ENCODE measurements at regions not wholly inside any gene's neighbourhood (a gene's known extent, or its start where the extent isn't known, plus 50 kb on each side); places are given as distances from the start of the nearest gene placed in this dataset.

GRCh38 chr17:71948703-71949422 lies 172.0 kb upstream of the SOX9 start:
- in situ Hi-C loops (cut with HindIII; ENCODE audit: low pct_ligation_motif_present, low pct_unique_long_range_greater_than_20kb, low sequenced_read_pairs): no loop called here
- DNase-seq: no peak

- in situ Hi-C loops (cut with HindIII; ENCODE audit: low pct_ligation_motif_present, low pct_unique_long_range_greater_than_20kb, low sequenced_read_pairs): no loop called here
- peak; percentile 25 for DNase-seq
These were observed 161.7 kb upstream of the SOX9 start for GRCh38 chr17:71959154-71959553.

GRCh38 chr17:71963351-71963750 lies 157.5 kb upstream of the SOX9 start:
- in situ Hi-C loops (cut with HindIII; ENCODE audit: low pct_ligation_motif_present, low pct_unique_long_range_greater_than_20kb, low sequenced_read_pairs): no loop called here

GRCh38 chr17:71963791-71964190 lies 157.0 kb upstream of the SOX9 start:
- in situ Hi-C loops (cut with HindIII; ENCODE audit: low pct_ligation_motif_present, low pct_unique_long_range_greater_than_20kb, low sequenced_read_pairs): no loop called here
- no peak for DNase-seq

More at GRCh38 chr17:71963351-71963750, 157.5 kb upstream of the SOX9 start:
- DNase-seq: no peak

- in situ Hi-C loops (cut with HindIII; ENCODE audit: low pct_ligation_motif_present, low pct_unique_long_range_greater_than_20kb, low sequenced_read_pairs): no loop called here
These were observed 156.3 kb upstream of the SOX9 start for GRCh38 chr17:71964559-71964958.

GRCh38 chr17:71966055-71966454 lies 154.8 kb upstream of the SOX9 start:
- DNase-seq: no peak
- in situ Hi-C loops (cut with HindIII; ENCODE audit: low pct_ligation_motif_present, low pct_unique_long_range_greater_than_20kb, low sequenced_read_pairs): no loop called here

More at GRCh38 chr17:71964559-71964958, 156.3 kb upstream of the SOX9 start:
- DNase-seq: no peak

- in situ Hi-C loops (cut with HindIII; ENCODE audit: low pct_ligation_motif_present, low pct_unique_long_range_greater_than_20kb, low sequenced_read_pairs): no loop called here
- DNase-seq: no peak
These were observed 154.1 kb upstream of the SOX9 start for GRCh38 chr17:71966459-71967313.

GRCh38 chr17:71969500-71969899 lies 151.3 kb upstream of the SOX9 start:
- DNase-seq: no peak
- in situ Hi-C loops (cut with HindIII; ENCODE audit: low pct_ligation_motif_present, low pct_unique_long_range_greater_than_20kb, low sequenced_read_pairs): no loop called here

- DNase-seq: no peak
- in situ Hi-C loops (cut with HindIII; ENCODE audit: low pct_ligation_motif_present, low pct_unique_long_range_greater_than_20kb, low sequenced_read_pairs): no loop called here
These were observed 150.5 kb upstream of the SOX9 start for GRCh38 chr17:71970312-71970711.

GRCh38 chr17:71974051-71974450 lies 146.8 kb upstream of the SOX9 start:
- in situ Hi-C loops (cut with HindIII; ENCODE audit: low pct_ligation_motif_present, low pct_unique_long_range_greater_than_20kb, low sequenced_read_pairs): no loop called here
- DNase-seq: no peak

- in situ Hi-C loops (cut with HindIII; ENCODE audit: low pct_ligation_motif_present, low pct_unique_long_range_greater_than_20kb, low sequenced_read_pairs): no loop called here
These were observed 145.5 kb upstream of the SOX9 start for GRCh38 chr17:71975331-71975801.

GRCh38 chr17:71976011-71976649 lies 144.7 kb upstream of the SOX9 start:
- in situ Hi-C loops (cut with HindIII; ENCODE audit: low pct_ligation_motif_present, low pct_unique_long_range_greater_than_20kb, low sequenced_read_pairs): no loop called here
- peak; percentile 65 for DNase-seq

More at GRCh38 chr17:71975331-71975801, 145.5 kb upstream of the SOX9 start:
- no peak for DNase-seq

- in situ Hi-C loops (cut with HindIII; ENCODE audit: low pct_ligation_motif_present, low pct_unique_long_range_greater_than_20kb, low sequenced_read_pairs): no loop called here
- no peak for DNase-seq
These were observed 142.4 kb upstream of the SOX9 start for GRCh38 chr17:71978435-71978834.

GRCh38 chr17:71980171-71980570 lies 140.6 kb upstream of the SOX9 start:
- no peak for DNase-seq
- in situ Hi-C loops (cut with HindIII; ENCODE audit: low pct_ligation_motif_present, low pct_unique_long_range_greater_than_20kb, low sequenced_read_pairs): no loop called here

- in situ Hi-C loops (cut with HindIII; ENCODE audit: low pct_ligation_motif_present, low pct_unique_long_range_greater_than_20kb, low sequenced_read_pairs): no loop called here
- DNase-seq: no peak
These were observed 137.0 kb upstream of the SOX9 start for GRCh38 chr17:71983828-71984227.

GRCh38 chr17:71985111-71986039 lies 135.4 kb upstream of the SOX9 start:
- in situ Hi-C loops (cut with HindIII; ENCODE audit: low pct_ligation_motif_present, low pct_unique_long_range_greater_than_20kb, low sequenced_read_pairs): no loop called here
- no peak for DNase-seq

GRCh38 chr17:71986886-71987285 lies 133.9 kb upstream of the SOX9 start:
- no peak for DNase-seq
- in situ Hi-C loops (cut with HindIII; ENCODE audit: low pct_ligation_motif_present, low pct_unique_long_range_greater_than_20kb, low sequenced_read_pairs): no loop called here

GRCh38 chr17:71987634-71988033 lies 133.2 kb upstream of the SOX9 start:
- no peak for DNase-seq
- in situ Hi-C loops (cut with HindIII; ENCODE audit: low pct_ligation_motif_present, low pct_unique_long_range_greater_than_20kb, low sequenced_read_pairs): no loop called here
